ENCODE measurements at regions not wholly inside any gene's neighbourhood (a gene's known extent, or its start where the extent isn't known, plus 50 kb on each side); places are given as distances from the start of the nearest gene placed in this dataset.

DNA sequence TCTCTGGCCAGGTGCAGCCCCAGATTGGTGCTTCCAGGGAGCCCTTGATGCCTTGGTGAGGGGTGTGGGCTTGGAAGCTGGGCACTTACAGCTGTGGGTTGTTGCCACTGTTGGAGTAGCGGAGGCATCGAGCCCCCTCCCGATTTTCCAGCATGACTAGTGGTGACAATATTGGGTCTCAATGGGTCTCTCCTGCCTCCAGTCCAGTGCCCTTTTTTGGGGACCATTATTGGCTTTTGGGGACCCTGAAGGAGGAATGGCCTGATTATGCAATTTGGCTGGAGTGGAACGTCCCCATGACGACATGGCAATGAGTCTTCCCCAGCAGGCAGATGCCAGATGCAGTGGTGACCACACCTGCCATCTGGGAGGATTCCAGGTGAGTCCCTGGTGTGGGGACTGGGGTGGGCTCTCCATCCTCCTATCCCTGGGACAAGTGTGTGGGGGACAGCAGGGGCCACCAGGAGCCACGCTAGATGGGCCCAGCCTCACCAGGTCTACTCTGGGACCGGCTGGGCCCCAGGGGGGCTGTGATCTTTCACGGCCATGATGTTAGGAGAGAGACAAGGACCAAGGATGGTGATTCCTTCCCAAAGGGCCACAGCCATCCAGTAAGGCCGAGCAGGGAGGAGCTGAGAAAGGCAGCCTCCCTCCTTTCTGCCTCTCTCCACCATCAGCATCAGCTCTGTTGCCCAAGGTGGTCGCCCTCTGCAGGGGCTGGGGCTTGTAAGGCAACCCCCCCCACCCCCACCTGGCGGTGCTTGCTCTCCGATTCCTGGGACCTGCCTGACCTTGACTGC lies 196.8 kb downstream of the GOLGA6L6 start:
- TF ChIP-seq, protein P1, sequence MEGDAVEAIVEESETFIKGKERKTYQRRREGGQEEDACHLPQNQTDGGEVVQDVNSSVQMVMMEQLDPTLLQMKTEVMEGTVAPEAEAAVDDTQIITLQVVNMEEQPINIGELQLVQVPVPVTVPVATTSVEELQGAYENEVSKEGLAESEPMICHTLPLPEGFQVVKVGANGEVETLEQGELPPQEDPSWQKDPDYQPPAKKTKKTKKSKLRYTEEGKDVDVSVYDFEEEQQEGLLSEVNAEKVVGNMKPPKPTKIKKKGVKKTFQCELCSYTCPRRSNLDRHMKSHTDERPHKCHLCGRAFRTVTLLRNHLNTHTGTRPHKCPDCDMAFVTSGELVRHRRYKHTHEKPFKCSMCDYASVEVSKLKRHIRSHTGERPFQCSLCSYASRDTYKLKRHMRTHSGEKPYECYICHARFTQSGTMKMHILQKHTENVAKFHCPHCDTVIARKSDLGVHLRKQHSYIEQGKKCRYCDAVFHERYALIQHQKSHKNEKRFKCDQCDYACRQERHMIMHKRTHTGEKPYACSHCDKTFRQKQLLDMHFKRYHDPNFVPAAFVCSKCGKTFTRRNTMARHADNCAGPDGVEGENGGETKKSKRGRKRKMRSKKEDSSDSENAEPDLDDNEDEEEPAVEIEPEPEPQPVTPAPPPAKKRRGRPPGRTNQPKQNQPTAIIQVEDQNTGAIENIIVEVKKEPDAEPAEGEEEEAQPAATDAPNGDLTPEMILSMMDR (IDR thresholded peaks at IDR 0.05; ENCODE audit: low read depth, low read length, missing input control), result no peak
- TF ChIP-seq FOXA1 (IDR thresholded peaks at IDR 0.05) (no peak), GABPA (IDR thresholded peaks at IDR 0.05 in 1 of 2, conservative IDR thresholded peaks at IDR 0.05 in 1 of 2) (no peak), RAD21 (IDR thresholded peaks at IDR 0.05) (no peak), REST (IDR thresholded peaks at IDR 0.05) (no peak), YY1 (IDR thresholded peaks at IDR 0.05) (no peak)
- TF ChIP-seq, protein P2, sequence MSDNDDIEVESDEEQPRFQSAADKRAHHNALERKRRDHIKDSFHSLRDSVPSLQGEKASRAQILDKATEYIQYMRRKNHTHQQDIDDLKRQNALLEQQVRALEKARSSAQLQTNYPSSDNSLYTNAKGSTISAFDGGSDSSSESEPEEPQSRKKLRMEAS (IDR thresholded peaks at IDR 0.05), result no peak

All from liver (tissue), 3 donors.